HG03432 (cell line): ENCODE measurements at regions not wholly inside any gene's neighbourhood (a gene's known extent, or its start where the extent isn't known, plus 50 kb on each side); places are given as distances from the start of the nearest gene placed in this dataset.
"Not testable (repeated sequence)": the region's sequence is repeated elsewhere in the genome, so short reads cannot be mapped to it uniquely, and the experiment has no call there.

Source experiments
- ATAC-seq: cut with Tn5 transposase; IDR thresholded peaks from one replicate; pipeline ENCODE4 v1.9.1; 2021; ENCODE audit warnings: mild to moderate bottlenecking, moderate library complexity; ENCODE audit not compliant: unreplicated experiment

- no peak for ATAC-seq
These were observed 653.4 kb upstream of the FSHR start for GRCh38 chr2:49807689-49808088.

GRCh38 chr2:49804111-49804510 lies 649.8 kb upstream of the FSHR start:
- no peak for ATAC-seq

GRCh38 chr2:49801898-49802450 lies 647.7 kb upstream of the FSHR start:
- ATAC-seq = no peak

- no peak for ATAC-seq
These were observed 644.3 kb upstream of the FSHR start for GRCh38 chr2:49798570-49798969.

GRCh38 chr2:49796266-49796665 lies 642.0 kb upstream of the FSHR start:
- no peak for ATAC-seq

- no peak for ATAC-seq
These were observed 640.1 kb upstream of the FSHR start for GRCh38 chr2:49794396-49794795.

- no peak for ATAC-seq
These were observed 634.0 kb upstream of the FSHR start for GRCh38 chr2:49788300-49788699.

- no peak for ATAC-seq
These were observed 626.6 kb upstream of the FSHR start for GRCh38 chr2:49780949-49781348.

- ATAC-seq = no peak
These were observed 618.1 kb upstream of the FSHR start for GRCh38 chr2:49772299-49772970.

GRCh38 chr2:49770919-49771318 lies 616.6 kb upstream of the FSHR start:
- ATAC-seq = peak; percentile 70

GRCh38 chr2:49767316-49767715 lies 613.0 kb upstream of the FSHR start:
- no peak for ATAC-seq

- ATAC-seq = no peak
These were observed 601.5 kb upstream of the FSHR start for GRCh38 chr2:49755777-49756176.

GRCh38 chr2:49754381-49754780 lies 600.1 kb upstream of the FSHR start:
- no peak for ATAC-seq

- no peak for ATAC-seq
These were observed 599.1 kb upstream of the FSHR start for GRCh38 chr2:49753344-49753985.

- no peak for ATAC-seq
These were observed 583.3 kb upstream of the FSHR start for GRCh38 chr2:49737606-49738005.

- ATAC-seq = not testable (repeated sequence)
These were observed 578.6 kb upstream of the FSHR start for GRCh38 chr2:49732924-49733323.

- no peak for ATAC-seq
These were observed 564.9 kb upstream of the FSHR start for GRCh38 chr2:49719241-49719640.

GRCh38 chr2:49715597-49715996 lies 561.3 kb upstream of the FSHR start:
- ATAC-seq = no peak

GRCh38 chr2:49714454-49714853 lies 560.1 kb upstream of the FSHR start:
- ATAC-seq = no peak

- no peak for ATAC-seq
These were observed 548.4 kb upstream of the FSHR start for GRCh38 chr2:49702740-49703139.

GRCh38 chr2:49693961-49694360 lies 539.6 kb upstream of the FSHR start:
- no peak for ATAC-seq

GRCh38 chr2:49692022-49692421 lies 537.7 kb upstream of the FSHR start:
- ATAC-seq = not testable (repeated sequence)
